ENCODE measurements at regions not wholly inside any gene's neighbourhood (a gene's known extent, or its start where the extent isn't known, plus 50 kb on each side); places are given as distances from the start of the nearest gene placed in this dataset.

DNA sequence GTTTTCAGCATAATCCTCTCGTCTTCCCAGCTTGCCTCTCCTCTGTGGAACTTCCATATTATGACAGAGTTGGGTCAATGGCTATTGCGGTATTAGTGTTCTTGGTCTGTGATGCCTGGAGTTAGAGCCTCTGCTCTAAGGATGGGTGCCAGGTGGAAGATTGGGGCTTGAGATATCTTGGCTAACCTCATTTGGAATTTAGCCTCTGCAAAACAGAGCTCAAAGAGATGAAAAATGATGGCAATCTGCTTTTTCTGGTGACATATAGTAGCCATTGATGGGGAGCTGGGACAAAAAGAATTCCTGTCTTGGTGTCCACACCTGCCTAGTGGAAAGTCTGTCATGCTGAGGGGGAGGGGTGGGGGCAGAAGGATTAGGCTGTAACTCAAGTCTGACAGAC is 152.1 kb downstream of the RPL10L start:
- Histone ChIP-seq H3K9me3 (replicated peaks; ENCODE audit: control insufficient read depth, insufficient read depth, low read depth, low read length) (no peaks in the 10 kb centered on the region), H3K27ac (ENCODE audit: extremely low read depth, low read depth, low read length) (no peak overlapping the region), H3K27me3 (ENCODE audit: control insufficient read depth in 2 of 2, insufficient read depth in 2 of 2, low read length in 2 of 2) (no peaks in the 10 kb centered on the region), H3K4me1 (replicated peaks in 1 of 2; ENCODE audit: control insufficient read depth in 2 of 2, insufficient read depth in 2 of 2, low read length in 2 of 2) (no peaks in the 10 kb centered on the region), H3K36me3 (ENCODE audit: control insufficient read depth, insufficient read depth, low read length) (no peaks in the 10 kb centered on the region), H3K4me2 (ENCODE audit: insufficient read depth, low read length) (no peak overlapping the region), H3K9ac (ENCODE audit: insufficient read depth in 1 of 2, low read depth in 2 of 2, low read length in 2 of 2) (no peak overlapping the region), H3K79me2 (ENCODE audit: control insufficient read depth, insufficient read depth, low read length) (no peaks in the 10 kb centered on the region), H4K20me1 (replicated peaks; ENCODE audit: control insufficient read depth, insufficient read depth, low read length) (no peaks in the 10 kb centered on the region), H2AFZ (ENCODE audit: low read depth, low read length) (no peak overlapping the region), H3K9me1 (ENCODE audit: control insufficient read depth, insufficient read depth, low read length) (no peaks in the 10 kb centered on the region), H3K4me3 (no peak overlapping the region)
- WGBS (ENCODE audit: insufficient coverage, low coverage, missing lambda C conversion rate) = 0% methylated on average over 2 of the region's 2 CpGs
- CTCF ChIA-PET (ENCODE audit: low intra/inter-chr PET ratio) = no interaction called here
- intact Hi-C loops (cut with micrococcal nuclease) = no loop called here
- FAIRE-seq = no peak
- DNase-seq (ENCODE audit: extremely low read depth in 1 of 4, low spot score in 3 of 4) = no peak
- in situ Hi-C loops (cut with MboI) = no loop called here
- POLR2A ChIA-PET = no interaction called here
- ATAC-seq = no peak
- BruUV-seq (replicated peaks) = no TSS peak
- no peak for TF ChIP-seq POLR2H (tag; IDR thresholded peaks at IDR 0.05; ENCODE audit: low read depth)
- no peak for TF ChIP-seq ZNF165 (CRISPR knock-in tag; IDR thresholded peaks at IDR 0.05; ENCODE audit: borderline replicate concordance)
- TF ChIP-seq CEBPB (tag; IDR thresholded peaks at IDR 0.05) = no peak
- TF ChIP-seq SMAD1 (IDR thresholded peaks at IDR 0.05; ENCODE audit: low read depth, low read length, partially characterized antibody) = no peak
- no peak for TF ChIP-seq ZNF318 (IDR thresholded peaks at IDR 0.05; ENCODE audit: borderline replicate concordance in 1 of 2, low read depth in 1 of 2)
- no peak for TF ChIP-seq CSDE1 (IDR thresholded peaks at IDR 0.05)
- TF ChIP-seq MTA1 (IDR thresholded peaks at IDR 0.05; ENCODE audit: borderline replicate concordance) = no peak

All from K562 (cell line).